H1 (cell line): ENCODE measurements at regions not wholly inside any gene's neighbourhood (a gene's known extent, or its start where the extent isn't known, plus 50 kb on each side); places are given as distances from the start of the nearest gene placed in this dataset.

Experiments
- CTCF ChIA-PET: fragments of 300-600 bp; sonication (Branson Sonifier 250); formaldehyde crosslinking; loops from one replicate; lab custom pipeline; 2021; ENCODE audit not compliant: partially characterized antibody; lab: Charles Lee
- POLR2A ChIA-PET: fragments of 300-600 bp; sonication (Branson Sonifier 250); formaldehyde crosslinking; loops from one replicate; lab custom pipeline; 2021; ENCODE audit warnings: inconsistent platforms; ENCODE audit not compliant: partially characterized antibody; lab: Charles Lee
- DNase-seq, 2 experiments: peaks; one replicate each; pipeline versions ENCODE4 v3.0.0 to v3.0.0-alpha.2; 2010 to 2022; ENCODE audit warnings: low spot score in 2 of 2, low read depth in 1 of 2, mixed read lengths in 1 of 2
- FAIRE-seq: peaks from 2 replicates; lab custom pipeline; 2011; peaks lifted over from hg19 to GRCh38; lab: Jason Lieb, UNC
- H2AFZ ChIP-seq: 2 replicates; pipeline ENCODE4 v1.8.1; 2012; ENCODE audit warnings: low read length, inconsistent platforms
- H2AK5ac ChIP-seq: 2 replicates; pipeline ENCODE4 v1.6.1; 2013; ENCODE audit warnings: low read depth, low read length
- H2BK120ac ChIP-seq: replicated peaks from 2 replicates; pipeline ENCODE3; 2013; ENCODE audit warnings: low read depth, low read length, inconsistent platforms
- H2BK12ac ChIP-seq: 2 replicates; pipeline ENCODE4 v1.6.1; 2013; ENCODE audit warnings: low read depth, low read length
- H2BK15ac ChIP-seq: 2 replicates; pipeline ENCODE4 v1.6.1; 2013; ENCODE audit warnings: low read length
- H2BK20ac ChIP-seq: 2 replicates; pipeline ENCODE4 v1.6.1; 2013; ENCODE audit warnings: low read length
- H2BK5ac ChIP-seq: 2 replicates; pipeline ENCODE4 v1.6.1; 2013; ENCODE audit warnings: low read depth, low read length
- H3K14ac ChIP-seq: 2 replicates; pipeline ENCODE4 v1.6.1; 2013; ENCODE audit warnings: inconsistent platforms; ENCODE audit not compliant: insufficient read length
- H3K18ac ChIP-seq: 2 replicates; pipeline ENCODE4 v1.6.1; 2013; ENCODE audit warnings: low read length; ENCODE audit errors: extremely low read depth
- H3K23ac ChIP-seq: 2 replicates; pipeline ENCODE4 v1.6.1; 2013; ENCODE audit warnings: inconsistent platforms; ENCODE audit not compliant: insufficient read length
- H3K23me2 ChIP-seq: 2 replicates; pipeline ENCODE4 v1.6.1; 2013; ENCODE audit warnings: low read depth, low read length
- H3K27ac ChIP-seq: 2 replicates; pipeline ENCODE4 v1.6.1; 2011; ENCODE audit warnings: low read depth, low read length, inconsistent platforms
- H3K27me3 ChIP-seq, 4 experiments: replicated peaks in 1 of 4; 1 replicate in 1 of 4; 2 replicates in 3 of 4; pipeline versions ENCODE4 v1.6.1 to v1.8.1; 2011 to 2013; ENCODE audit warnings: low read length in 3 of 4, mild to moderate bottlenecking in 3 of 4, inconsistent platforms in 2 of 4, mixed read lengths in 2 of 4, moderate library complexity in 1 of 4; ENCODE audit not compliant: control insufficient read depth in 3 of 4, insufficient read depth in 3 of 4; ENCODE audit errors: extremely low read depth in 1 of 4
- H3K36me3 ChIP-seq, 4 experiments: 2 replicates each; pipeline versions ENCODE4 v1.6.1 to v1.8.1; 2011 to 2013; ENCODE audit warnings: mild to moderate bottlenecking in 4 of 4, low read length in 3 of 4, moderate library complexity in 2 of 4, control low read depth in 1 of 4, inconsistent platforms in 1 of 4; ENCODE audit not compliant: insufficient read depth in 4 of 4, control insufficient read depth in 2 of 4
- H3K4ac ChIP-seq: replicated peaks from 2 replicates; pipeline ENCODE3; 2013; ENCODE audit warnings: low read length, low read depth, mixed read lengths, inconsistent platforms; ENCODE audit not compliant: insufficient read length
- H3K4me1 ChIP-seq, 4 experiments: replicated peaks in 1 of 4; 1 replicate in 1 of 4; 2 replicates in 3 of 4; pipeline versions ENCODE4 v1.6.1 to v1.8.1; 2011 to 2013; ENCODE audit warnings: low read length in 3 of 4, inconsistent platforms in 2 of 4, mixed read lengths in 1 of 4; ENCODE audit not compliant: insufficient read depth in 4 of 4, control insufficient read depth in 3 of 4
- H3K4me2 ChIP-seq, 2 experiments: 2 replicates each; pipeline versions ENCODE4 v1.6.1 to v1.8.1; 2011 to 2013; ENCODE audit warnings: low read depth in 2 of 2, low read length in 2 of 2, control low read depth in 1 of 2, inconsistent platforms in 1 of 2, mild to moderate bottlenecking in 1 of 2; ENCODE audit not compliant: insufficient read depth in 1 of 2
- H3K4me3 ChIP-seq, 4 experiments: fragments of 200-600, 300-600 bp in 1 of 4; sonication (generic), shearing (Covaris generic), sonication (Bioruptor Twin) in 1 of 4; 2 replicates each; pipeline versions ENCODE4 v1.5.1 to v1.8.1; 2011 to 2016; ENCODE audit warnings: low read length in 4 of 4, low read depth in 3 of 4, control low read depth in 2 of 4, inconsistent platforms in 2 of 4, mild to moderate bottlenecking in 2 of 4, mixed read lengths in 1 of 4, moderate library complexity in 1 of 4; ENCODE audit not compliant: insufficient read depth in 2 of 4; ENCODE audit errors: extremely low read depth in 1 of 4
- H3K56ac ChIP-seq: replicated peaks from 2 replicates; pipeline ENCODE3; 2013; ENCODE audit warnings: low read depth, mild to moderate bottlenecking, mixed read lengths, low read length, inconsistent platforms; ENCODE audit not compliant: insufficient read length
- H3K79me1 ChIP-seq: 2 replicates; pipeline ENCODE4 v1.6.1; 2013; ENCODE audit warnings: low read depth, low read length, control low read depth
- H3K79me2 ChIP-seq, 2 experiments: 2 replicates each; pipeline versions ENCODE4 v1.6.1 to v1.8.1; 2012 to 2013; ENCODE audit warnings: low read length in 2 of 2, mild to moderate bottlenecking in 2 of 2, inconsistent platforms in 1 of 2; ENCODE audit not compliant: insufficient read depth in 2 of 2, control insufficient read depth in 1 of 2
- H3K9ac ChIP-seq, 4 experiments: replicated peaks in 1 of 4; 1 replicate in 1 of 4; 2 replicates in 3 of 4; pipeline versions ENCODE4 v1.6.1 to v1.8.1; 2011 to 2013; ENCODE audit warnings: low read depth in 3 of 4, low read length in 3 of 4, control low read depth in 2 of 4, mild to moderate bottlenecking in 2 of 4, moderate library complexity in 2 of 4, inconsistent platforms in 1 of 4; ENCODE audit errors: extremely low read depth in 1 of 4
- H3K9me3 ChIP-seq, 2 experiments: 2 replicates each; pipeline versions ENCODE4 v1.6.1 to v1.8.1; 2012 to 2013; ENCODE audit warnings: mild to moderate bottlenecking in 2 of 2, moderate library complexity in 2 of 2, control low read depth in 1 of 2, inconsistent platforms in 1 of 2, low read depth in 1 of 2, low read length in 1 of 2, mixed read lengths in 1 of 2; ENCODE audit not compliant: insufficient read depth in 2 of 2
- H4K20me1 ChIP-seq, 2 experiments: replicated peaks in 1 of 2; 2 replicates each; pipeline versions ENCODE3 to v1.8.1; 2011 to 2013; ENCODE audit warnings: inconsistent platforms in 2 of 2, low read length in 2 of 2, mild to moderate bottlenecking in 1 of 2; ENCODE audit not compliant: insufficient read depth in 2 of 2, control insufficient read depth in 1 of 2
- H4K5ac ChIP-seq: 2 replicates; pipeline ENCODE4 v1.6.1; 2013; ENCODE audit warnings: low read length, low read depth, mixed read lengths, inconsistent platforms; ENCODE audit not compliant: insufficient read length
- H4K8ac ChIP-seq: 2 replicates; pipeline ENCODE4 v1.8.0; 2013; ENCODE audit warnings: mild to moderate bottlenecking, moderate library complexity, low read length, inconsistent platforms; ENCODE audit not compliant: insufficient read depth; ENCODE audit errors: extremely low read depth
- H4K91ac ChIP-seq: replicated peaks from 2 replicates; pipeline ENCODE3; 2013; ENCODE audit warnings: low read length, mixed read lengths, inconsistent platforms; ENCODE audit not compliant: insufficient read length
- BCL11A ChIP-seq, 2 experiments: IDR thresholded peaks; one replicate each; pipeline ENCODE4 v1.6.1; 2011; ENCODE audit warnings: low read depth in 2 of 2, low read length in 2 of 2, mild to moderate bottlenecking in 2 of 2
- CBX5 ChIP-seq: fragments of 300-800, 300-1000 bp; sonication (generic); IDR thresholded peaks from 2 replicates; pipeline ENCODE4 v1.7.1; 2016; ENCODE audit warnings: antibody characterized with exemption, low read length, low read depth
- EGR1 ChIP-seq: IDR thresholded peaks from 2 replicates; pipeline ENCODE4 v1.6.1; 2011; ENCODE audit warnings: low read depth, low read length, borderline replicate concordance
- EZH2 ChIP-seq: fragments of 200-600 bp; sonication (generic); IDR thresholded peaks from 2 replicates; pipeline ENCODE4 v1.7.1; 2012; ENCODE audit warnings: low read depth, mild to moderate bottlenecking, moderate library complexity, low read length, inconsistent platforms; ENCODE audit not compliant: severe bottlenecking
- GABPA ChIP-seq: IDR thresholded peaks from 2 replicates; pipeline ENCODE4 v1.6.1; 2011; ENCODE audit warnings: mild to moderate bottlenecking, low read length, moderate library complexity, borderline replicate concordance; ENCODE audit not compliant: insufficient read depth
- PHF8 ChIP-seq: fragments of 200-600 bp; sonication (generic); conservative IDR thresholded peaks from 2 replicates; pipeline ENCODE4 v1.7.1; 2012; ENCODE audit warnings: low read depth, mild to moderate bottlenecking, inconsistent platforms, low read length, moderate library complexity
- POU5F1 ChIP-seq: IDR thresholded peaks from 2 replicates; pipeline ENCODE4 v1.6.1; 2011; ENCODE audit warnings: low read depth, mild to moderate bottlenecking, low read length, moderate library complexity
- SP1 ChIP-seq: IDR thresholded peaks from 2 replicates; pipeline ENCODE4 v1.6.1; 2011; ENCODE audit warnings: low read depth, low read length
- YY1 ChIP-seq: IDR thresholded peaks from 2 replicates; pipeline ENCODE4 v1.6.1; 2011; ENCODE audit warnings: low read depth, mild to moderate bottlenecking, low read length
- WGBS, 2 experiments: shearing (Covaris generic) in 1 of 2; methylation state at CpG; one replicate each; pipeline versions ENCODE4 v1.1.6 to v1.1.7; 2013 to 2015; ENCODE audit warnings: low lambda C conversion rate in 2 of 2, mixed read lengths in 2 of 2, inconsistent platforms in 1 of 2, low coverage in 1 of 2, missing lambda C conversion rate in 1 of 2; ENCODE audit not compliant: insufficient replicate concordance in 2 of 2, insufficient coverage in 1 of 2, insufficient read length in 1 of 2; ENCODE audit errors: extremely low coverage in 1 of 2, missing lambda C conversion rate in 1 of 2; 5-methylcytosine and 5-hydroxymethylcytosine counted together
- TF ChIP-seq, protein P1 (sequence below): IDR thresholded peaks from 2 replicates; pipeline ENCODE4 v1.6.1; 2012; ENCODE audit warnings: inconsistent platforms

DNA sequence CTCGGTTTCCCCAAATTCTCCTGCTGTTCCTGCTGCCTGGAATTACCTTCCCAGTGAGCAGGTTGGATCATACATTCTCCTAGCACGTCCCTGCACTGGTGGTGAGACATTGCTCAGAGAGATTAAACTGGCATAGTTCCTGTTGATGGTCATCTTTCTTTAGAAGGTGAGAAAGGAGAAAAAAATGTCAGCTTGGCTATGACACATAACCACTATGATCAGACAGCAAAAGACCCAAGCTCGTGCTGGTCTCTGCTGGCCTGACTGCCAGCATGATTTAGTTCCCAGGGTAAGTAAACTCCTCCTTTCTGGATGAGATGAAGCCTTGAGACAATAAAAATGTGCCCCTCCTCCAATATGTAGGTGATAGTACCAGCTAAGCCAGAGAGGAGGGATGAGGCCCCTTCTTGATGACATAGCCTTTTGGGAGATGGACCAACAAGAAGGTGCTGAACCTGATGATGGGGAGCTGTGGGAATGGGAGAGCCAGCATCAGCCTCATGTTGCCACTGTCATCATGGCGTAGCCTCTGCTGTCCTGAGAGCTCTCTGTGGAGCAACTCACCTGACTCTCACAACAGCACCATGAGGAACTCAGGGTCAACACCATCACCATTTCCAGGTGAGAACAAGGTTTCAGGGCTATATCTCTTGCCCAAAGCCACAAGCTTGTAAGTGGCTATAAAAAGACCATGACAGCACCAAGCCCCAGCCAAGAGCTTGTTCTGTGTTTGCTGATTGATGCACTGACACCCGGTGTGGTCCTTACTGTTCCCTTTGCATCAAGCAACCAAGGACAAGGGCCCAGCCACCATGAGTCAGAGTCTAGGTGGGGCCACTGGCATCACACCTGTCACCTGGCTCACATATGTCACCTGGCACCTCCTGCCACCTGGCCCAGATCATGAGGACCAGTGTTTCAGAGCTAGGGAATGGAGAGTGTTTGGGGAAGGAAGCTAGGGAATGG, 200.0 kb downstream of the MATN1 start:
- no peaks in the 10 kb centered on the region; the same call in 1 of the 2 replicates for H3K23me2 ChIP-seq
- H3K27me3 ChIP-seq = no peaks in the 10 kb centered on the region
- no peak overlapping the region for H2BK120ac ChIP-seq
- no peak overlapping the region for H4K8ac ChIP-seq
- no peaks in the 10 kb centered on the region for H3K79me2 ChIP-seq
- no peak overlapping the region for H3K18ac ChIP-seq
- CTCF ChIA-PET = interaction anchor here (0.8 kb wide), 3 partner anchors 10 to 170 kb away, joined by 3 to 4 read pairs (median 3); no protein-coding TSS in a partner anchor
- H2AK5ac ChIP-seq = no peak overlapping the region; the same call in 1 of the 2 replicates
- H3K4ac ChIP-seq = no peak overlapping the region
- peak in 1 of 2 experiments; percentile 2 for DNase-seq
- no peak overlapping the region for H4K91ac ChIP-seq
- H2BK5ac ChIP-seq = no peak overlapping the region
- H4K5ac ChIP-seq = no peak overlapping the region
- no peak overlapping the region for H2BK20ac ChIP-seq
- 64% methylated on average over 5 of the region's 5 CpGs; no CpG with 5 or more reads in 1 of the 2 experiments for WGBS, 2 experiments
- H3K14ac ChIP-seq = no peak overlapping the region
- H3K56ac ChIP-seq = no peak overlapping the region
- TF ChIP-seq PHF8 (no peak), CBX5 (no peak), EGR1 (no peak), GABPA (no peak), POU5F1 (no peak), BCL11A (IDR thresholded peaks at IDR 0.05; ENCODE audit: low read depth in 2 of 2, low read length in 2 of 2) (no peak), SP1 (no peak), EZH2 (no peak), YY1 (no peak)
- TF ChIP-seq, protein P1, sequence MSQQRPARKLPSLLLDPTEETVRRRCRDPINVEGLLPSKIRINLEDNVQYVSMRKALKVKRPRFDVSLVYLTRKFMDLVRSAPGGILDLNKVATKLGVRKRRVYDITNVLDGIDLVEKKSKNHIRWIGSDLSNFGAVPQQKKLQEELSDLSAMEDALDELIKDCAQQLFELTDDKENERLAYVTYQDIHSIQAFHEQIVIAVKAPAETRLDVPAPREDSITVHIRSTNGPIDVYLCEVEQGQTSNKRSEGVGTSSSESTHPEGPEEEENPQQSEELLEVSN = no peak
- TF ChIP-seq, all 59 proteins: peak for 0
- POLR2A ChIA-PET = no interaction called here
- H3K36me3 ChIP-seq = no peaks in the 10 kb centered on the region
- no peak overlapping the region for H2AFZ ChIP-seq
- FAIRE-seq = no peak
- no peaks in the 10 kb centered on the region for H4K20me1 ChIP-seq
- H2BK15ac ChIP-seq = no peak overlapping the region
- H3K27ac ChIP-seq = no peak overlapping the region
- H3K4me3 ChIP-seq = no peak overlapping the region
- peaks cover 0 to 8% (median 0%) of the 10 kb centered on the region in 4 experiments; a peak in 2 of 7 replicates for H3K4me1 ChIP-seq
- H3K9ac ChIP-seq = no peak overlapping the region
- no peak overlapping the region for H3K4me2 ChIP-seq
- H3K79me1 ChIP-seq = no peaks in the 10 kb centered on the region
- 0 out of 2 replicates have a peak overlapping the region, but pooled peaks have one; percentile 17 for H2BK12ac ChIP-seq
- no peak overlapping the region for H3K23ac ChIP-seq
- no peaks in the 10 kb centered on the region for H3K9me3 ChIP-seq
